Lower leg skin (tissue), 4 donors: ENCODE measurements at regions not wholly inside any gene's neighbourhood (a gene's known extent, or its start where the extent isn't known, plus 50 kb on each side); places are given as distances from the start of the nearest gene placed in this dataset.

Source experiments
- DNase-seq, 2 donors: peaks; one replicate each; pipeline ENCODE4 v3.0.0-alpha.2; 2019; ENCODE audit warnings: low spot score in 2 of 2
- H3K4me3 ChIP-seq: fragments of 200-600 bp; sonication (generic); 2 replicates; pipeline ENCODE4 v1.5.1; 2017; ENCODE audit warnings: mild to moderate bottlenecking, low read depth; ENCODE audit not compliant: poor library complexity, severe bottlenecking
- POLR2A ChIP-seq, 2 donors: fragments of 450-650 bp; IDR thresholded peaks; one replicate each; pipeline ENCODE4 v1.6.1; 2016 to 2017; ENCODE audit warnings: antibody characterized with exemption in 2 of 2, mild to moderate bottlenecking in 1 of 2, moderate library complexity in 1 of 2
- WGBS, 2 donors: methylation state at CpG; one replicate each; pipeline ENCODE4 v1.1.5; 2018; 5-methylcytosine and 5-hydroxymethylcytosine counted together
- intact Hi-C: fragments of 100-400 bp; cut with DNase I; formaldehyde crosslinking; loops from one replicate; pipeline ENCODE4 v1.15.0; 2023; ENCODE audit warnings: low total_unique reads
- TF ChIP-seq, protein P1 (sequence below), 3 donors: fragments of 450-650 bp; IDR thresholded peaks; one replicate each; pipeline ENCODE4 v1.5.1; 2016; ENCODE audit warnings: antibody characterized with exemption in 3 of 3, mild to moderate bottlenecking in 3 of 3, moderate library complexity in 2 of 3

DNA sequence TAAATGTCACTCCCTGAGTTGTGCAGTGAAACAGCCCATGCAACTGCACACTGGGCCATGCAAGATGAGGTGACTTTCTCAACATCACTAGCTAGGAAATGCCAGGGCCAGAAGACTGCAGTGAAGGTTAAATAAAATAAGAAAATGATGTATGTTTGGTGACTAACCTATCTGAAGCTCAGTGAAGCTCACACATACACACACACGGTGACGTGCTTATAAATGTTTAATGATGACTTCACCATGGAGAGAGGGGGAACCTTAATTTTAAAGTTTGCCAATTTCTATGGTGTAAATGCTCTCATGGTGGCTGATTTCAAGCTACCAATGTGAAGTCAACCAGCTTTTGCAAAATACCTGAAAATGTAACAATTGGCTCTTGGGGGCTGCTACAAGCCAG is 166.4 kb downstream of the MAF start:
- TF ChIP-seq, protein P1, sequence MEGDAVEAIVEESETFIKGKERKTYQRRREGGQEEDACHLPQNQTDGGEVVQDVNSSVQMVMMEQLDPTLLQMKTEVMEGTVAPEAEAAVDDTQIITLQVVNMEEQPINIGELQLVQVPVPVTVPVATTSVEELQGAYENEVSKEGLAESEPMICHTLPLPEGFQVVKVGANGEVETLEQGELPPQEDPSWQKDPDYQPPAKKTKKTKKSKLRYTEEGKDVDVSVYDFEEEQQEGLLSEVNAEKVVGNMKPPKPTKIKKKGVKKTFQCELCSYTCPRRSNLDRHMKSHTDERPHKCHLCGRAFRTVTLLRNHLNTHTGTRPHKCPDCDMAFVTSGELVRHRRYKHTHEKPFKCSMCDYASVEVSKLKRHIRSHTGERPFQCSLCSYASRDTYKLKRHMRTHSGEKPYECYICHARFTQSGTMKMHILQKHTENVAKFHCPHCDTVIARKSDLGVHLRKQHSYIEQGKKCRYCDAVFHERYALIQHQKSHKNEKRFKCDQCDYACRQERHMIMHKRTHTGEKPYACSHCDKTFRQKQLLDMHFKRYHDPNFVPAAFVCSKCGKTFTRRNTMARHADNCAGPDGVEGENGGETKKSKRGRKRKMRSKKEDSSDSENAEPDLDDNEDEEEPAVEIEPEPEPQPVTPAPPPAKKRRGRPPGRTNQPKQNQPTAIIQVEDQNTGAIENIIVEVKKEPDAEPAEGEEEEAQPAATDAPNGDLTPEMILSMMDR (IDR thresholded peaks at IDR 0.05): no peak
- TF ChIP-seq POLR2A (IDR thresholded peaks at IDR 0.05): no peak
- H3K4me3 ChIP-seq: no peak overlapping the region
- intact Hi-C loops: no loop called here
- WGBS, 2 donors: 100% methylated on average over 2 of the region's 2 CpGs
- no peak for DNase-seq

DNA sequence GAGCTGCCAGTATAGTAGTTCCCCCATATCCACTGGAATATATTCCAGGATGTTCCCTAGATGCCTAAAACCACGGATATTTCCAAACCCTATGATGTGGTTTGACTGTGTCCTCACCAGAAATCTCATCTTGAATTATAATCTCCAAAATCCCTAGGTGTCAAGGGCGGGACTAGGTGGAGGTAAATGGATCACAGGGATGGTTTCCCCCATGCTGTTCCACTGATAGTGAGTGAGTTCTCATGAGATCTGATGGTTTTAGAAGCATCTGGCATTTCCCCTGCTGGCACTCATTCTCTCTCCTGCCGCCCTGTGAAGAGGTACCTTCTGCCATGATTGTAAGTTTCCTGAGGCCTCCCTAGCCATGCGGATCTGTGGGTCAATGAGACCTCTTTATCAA is 168.6 kb downstream of the MAF start:
- H3K4me3 ChIP-seq: no peak overlapping the region
- whole genome bisulfite sequencing, 2 donors: 91 to 95% methylated on average over 4 of the region's 4 CpGs
- intact Hi-C loops: no loop called here
- TF ChIP-seq, protein P1 (IDR thresholded peaks at IDR 0.05): no peak
- no peak for TF ChIP-seq POLR2A (IDR thresholded peaks at IDR 0.05)
- no peak for DNase-seq

DNA sequence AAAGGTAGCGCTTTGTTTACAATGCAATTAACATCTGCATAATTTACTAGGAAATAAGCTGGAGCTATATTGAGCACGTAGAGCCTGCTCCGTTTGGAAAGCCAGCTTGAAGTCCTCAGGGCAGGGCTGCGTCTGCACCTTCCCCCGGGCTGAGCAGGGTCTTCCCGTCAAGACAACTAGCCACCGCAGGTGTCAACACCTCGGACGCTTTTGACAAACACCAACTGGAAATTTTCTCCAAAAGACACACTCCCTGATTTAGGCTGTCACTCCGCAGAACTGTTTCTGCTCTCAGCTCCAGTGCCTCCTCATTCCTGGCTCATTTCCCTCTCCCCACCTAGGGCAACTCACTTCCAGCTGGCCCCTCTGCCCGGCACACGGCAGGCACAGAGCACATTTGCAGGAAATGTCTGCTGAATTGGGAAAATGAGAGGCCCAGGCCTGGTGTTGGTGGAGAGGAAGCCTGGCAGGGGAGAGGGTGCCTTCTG is 170.3 kb downstream of the MAF start:
- TF ChIP-seq, protein P1 (IDR thresholded peaks at IDR 0.05): no peak
- no peak for TF ChIP-seq POLR2A (IDR thresholded peaks at IDR 0.05)
- no peak overlapping the region for H3K4me3 ChIP-seq
- no peak for DNase-seq
- intact Hi-C loops: no loop called here
- WGBS, 2 donors: 34 to 36% methylated on average over 12 of the region's 12 CpGs

- no peak for TF ChIP-seq POLR2A (IDR thresholded peaks at IDR 0.05)
- TF ChIP-seq, protein P1 (IDR thresholded peaks at IDR 0.05): no peak
- intact Hi-C loops: no loop called here
- no peak for DNase-seq
- 47 to 51% methylated on average over 16 of the region's 16 CpGs for WGBS, 2 donors
- no peak overlapping the region for H3K4me3 ChIP-seq
Observed at GRCh38 chr16:79429381-79430190, 171.0 kb downstream of the MAF start.

DNA sequence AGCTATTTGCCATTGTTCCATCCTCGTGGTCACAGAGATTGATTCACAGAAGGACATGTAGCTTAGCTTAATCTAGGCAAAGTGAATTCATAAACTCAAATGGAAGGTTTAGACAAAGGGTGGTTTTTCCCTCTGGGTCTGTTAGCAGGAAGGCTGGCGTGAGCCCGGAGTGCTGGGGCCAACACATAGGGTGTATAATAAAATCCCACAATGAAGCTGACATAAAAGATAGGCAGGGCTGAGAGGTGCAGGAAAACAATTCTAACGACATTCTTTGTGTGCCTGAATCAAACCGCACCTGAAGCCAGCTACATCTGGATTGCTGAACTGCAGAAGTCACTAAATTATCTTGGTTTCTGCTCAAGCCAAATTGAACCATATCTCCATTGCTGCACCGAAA is 173.9 kb downstream of the MAF start:
- intact Hi-C loops: no loop called here
- no peak overlapping the region for H3K4me3 ChIP-seq
- no peak for DNase-seq
- 83 to 86% methylated on average over 6 of the region's 6 CpGs for WGBS, 2 donors
- TF ChIP-seq, protein P1 (IDR thresholded peaks at IDR 0.05): no peak
- no peak for TF ChIP-seq POLR2A (IDR thresholded peaks at IDR 0.05)
